ENCODE measurements at regions not wholly inside any gene's neighbourhood (a gene's known extent, or its start where the extent isn't known, plus 50 kb on each side); places are given as distances from the start of the nearest gene placed in this dataset.

- TF ChIP-seq EZH2 (IDR thresholded peaks at IDR 0.05; ENCODE audit: insufficient read depth, poor library complexity, severe bottlenecking): no peak
- no peak for TF ChIP-seq EZH2phosphoT487 (IDR thresholded peaks at IDR 0.05; ENCODE audit: insufficient read depth, low read depth)
Measured at GRCh38 chr4:126916049-126916625, 716.6 kb upstream of the INTU start.

Data from GM23248 (cell line).